Progenitor cell of endocrine pancreas (in vitro differentiated cells): ENCODE measurements at regions not wholly inside any gene's neighbourhood (a gene's known extent, or its start where the extent isn't known, plus 50 kb on each side); places are given as distances from the start of the nearest gene placed in this dataset.

ENCODE experiments used
- DNase-seq: peaks from one replicate; pipeline ENCODE4 v3.0.0; 2021; ENCODE audit warnings: low spot score; ENCODE audit not compliant: unreplicated experiment
- H3K27ac Mint-ChIP-seq: 2 replicates; pipeline ENCODE4 v1.8.0; 2021; ENCODE audit warnings: mild to moderate bottlenecking, moderate library complexity, mixed read lengths
- H3K27me3 Mint-ChIP-seq: 2 replicates; pipeline ENCODE4 v1.8.0; 2021; ENCODE audit warnings: mixed read lengths
- H3K36me3 Mint-ChIP-seq: 2 replicates; pipeline ENCODE4 v1.8.0; 2022; ENCODE audit warnings: mixed read lengths; ENCODE audit not compliant: insufficient read depth
- H3K4me1 Mint-ChIP-seq: 2 replicates; pipeline ENCODE4 v1.8.0; 2021; ENCODE audit warnings: low read depth, mixed read lengths
- H3K4me3 Mint-ChIP-seq: 2 replicates; pipeline ENCODE4 v1.8.0; 2021; ENCODE audit warnings: low read depth, mild to moderate bottlenecking, moderate library complexity, mixed read lengths
- H3K9me3 Mint-ChIP-seq: 2 replicates; pipeline ENCODE4 v1.8.0; 2021; ENCODE audit warnings: low read depth, mixed read lengths
- TF ChIP-seq, protein P1 (sequence below): fragments of 200-600 bp; sonication (generic); IDR thresholded peaks from one replicate; pipeline ENCODE4 v1.5.0; 2021; ENCODE audit warnings: antibody characterized with exemption, mild to moderate bottlenecking; ENCODE audit not compliant: unreplicated experiment

DNA sequence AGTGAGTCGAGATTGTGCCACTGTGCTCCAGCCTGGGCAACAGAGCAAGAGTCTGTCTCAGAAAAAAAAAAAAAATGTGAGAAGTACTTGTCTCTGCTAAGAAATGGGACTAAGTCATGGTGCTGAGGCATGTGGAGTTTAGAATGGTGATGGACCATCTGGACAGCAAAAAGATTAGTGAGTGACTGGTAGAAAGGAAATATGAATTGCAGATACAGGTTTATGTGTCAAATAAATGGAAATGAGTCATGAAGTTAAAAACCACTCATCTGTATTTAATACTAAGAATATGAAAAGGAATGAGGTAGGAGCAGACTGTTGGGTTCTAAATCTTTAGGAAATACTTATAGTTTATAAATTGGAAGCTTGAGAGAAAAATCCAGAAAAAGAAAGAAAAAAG is 625.7 kb upstream of the ANKRD30A start:
- Mint-ChIP-seq H3K27me3 (no peaks in the 10 kb centered on the region), H3K27ac (no peak overlapping the region), H3K4me1 (no peaks in the 10 kb centered on the region), H3K4me3 (no peak overlapping the region), H3K36me3 (no peaks in the 10 kb centered on the region), H3K9me3 (peaks cover 3% of the 10 kb centered on the region)
- DNase-seq: no peak
- TF ChIP-seq, protein P1, sequence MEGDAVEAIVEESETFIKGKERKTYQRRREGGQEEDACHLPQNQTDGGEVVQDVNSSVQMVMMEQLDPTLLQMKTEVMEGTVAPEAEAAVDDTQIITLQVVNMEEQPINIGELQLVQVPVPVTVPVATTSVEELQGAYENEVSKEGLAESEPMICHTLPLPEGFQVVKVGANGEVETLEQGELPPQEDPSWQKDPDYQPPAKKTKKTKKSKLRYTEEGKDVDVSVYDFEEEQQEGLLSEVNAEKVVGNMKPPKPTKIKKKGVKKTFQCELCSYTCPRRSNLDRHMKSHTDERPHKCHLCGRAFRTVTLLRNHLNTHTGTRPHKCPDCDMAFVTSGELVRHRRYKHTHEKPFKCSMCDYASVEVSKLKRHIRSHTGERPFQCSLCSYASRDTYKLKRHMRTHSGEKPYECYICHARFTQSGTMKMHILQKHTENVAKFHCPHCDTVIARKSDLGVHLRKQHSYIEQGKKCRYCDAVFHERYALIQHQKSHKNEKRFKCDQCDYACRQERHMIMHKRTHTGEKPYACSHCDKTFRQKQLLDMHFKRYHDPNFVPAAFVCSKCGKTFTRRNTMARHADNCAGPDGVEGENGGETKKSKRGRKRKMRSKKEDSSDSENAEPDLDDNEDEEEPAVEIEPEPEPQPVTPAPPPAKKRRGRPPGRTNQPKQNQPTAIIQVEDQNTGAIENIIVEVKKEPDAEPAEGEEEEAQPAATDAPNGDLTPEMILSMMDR: no peak

DNA sequence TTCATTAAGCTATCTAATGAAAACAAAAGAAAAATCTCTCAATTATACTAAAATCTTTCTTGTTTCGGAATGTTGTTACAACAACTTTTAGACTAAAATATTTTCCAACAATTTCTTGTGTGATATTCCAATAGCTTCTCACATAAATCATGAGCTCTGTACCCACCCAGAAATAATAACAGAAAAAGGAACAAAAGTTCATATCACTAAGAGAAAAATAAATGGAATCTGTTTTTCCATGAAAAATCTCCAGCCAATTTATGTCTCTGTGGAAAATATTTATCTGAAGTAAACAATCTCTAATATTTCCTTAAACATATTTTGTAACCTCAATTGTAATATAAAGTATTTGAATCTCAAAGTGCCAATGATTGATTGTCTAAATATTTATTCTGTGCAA is 628.6 kb upstream of the ANKRD30A start:
- TF ChIP-seq, protein P1: no peak
- Mint-ChIP-seq H3K4me1 (no peaks in the 10 kb centered on the region), H3K36me3 (no peaks in the 10 kb centered on the region), H3K27ac (no peak overlapping the region), H3K4me3 (no peak overlapping the region), H3K9me3 (no peaks in the 10 kb centered on the region), H3K27me3 (no peaks in the 10 kb centered on the region)
- DNase-seq: no peak

DNA sequence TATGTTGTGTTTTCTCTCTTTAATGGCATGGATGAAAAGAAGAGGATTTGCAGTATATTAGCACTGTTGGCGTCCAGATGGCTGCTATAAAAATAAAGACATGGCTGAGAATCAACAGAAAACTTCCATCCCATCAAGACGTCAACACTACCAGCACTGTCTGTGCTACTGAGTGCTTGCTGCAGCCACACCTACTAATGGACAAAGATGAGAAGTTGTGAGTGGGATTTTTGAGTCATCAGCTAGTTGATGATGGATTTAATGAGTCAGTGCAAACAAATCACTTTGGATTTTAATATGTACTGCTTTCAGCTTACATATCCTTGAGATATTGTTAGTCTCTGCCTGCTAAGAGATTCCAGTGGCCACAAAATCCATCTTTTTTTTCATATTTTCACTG is 631.0 kb upstream of the ANKRD30A start:
- TF ChIP-seq, protein P1: no peak
- H3K27me3 Mint-ChIP-seq: no peaks in the 10 kb centered on the region
- no peaks in the 10 kb centered on the region for H3K36me3 Mint-ChIP-seq
- no peak overlapping the region for H3K27ac Mint-ChIP-seq
- peaks cover 4% of the 10 kb centered on the region for H3K4me1 Mint-ChIP-seq
- H3K4me3 Mint-ChIP-seq: no peak overlapping the region
- no peaks in the 10 kb centered on the region for H3K9me3 Mint-ChIP-seq
- no peak for DNase-seq

DNA sequence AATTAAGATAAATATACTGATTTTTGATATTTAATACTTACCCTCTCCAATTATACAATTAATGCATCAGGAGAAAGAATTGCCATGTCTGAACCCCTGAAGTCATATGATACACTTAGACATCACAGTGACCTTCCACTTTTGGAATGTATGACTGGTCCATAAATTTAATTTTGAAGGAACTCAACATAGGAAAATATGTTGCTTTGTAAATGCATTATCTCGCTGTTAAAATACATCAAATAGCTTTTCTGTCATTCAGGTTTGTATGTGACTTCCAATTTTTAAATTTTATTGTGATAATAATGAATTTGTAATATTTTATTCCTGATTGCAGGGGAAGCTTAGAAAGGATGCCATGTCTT is 631.9 kb upstream of the ANKRD30A start:
- DNase-seq: no peak
- Mint-ChIP-seq H3K27ac (no peak overlapping the region), H3K4me1 (peaks cover 4% of the 10 kb centered on the region), H3K36me3 (no peaks in the 10 kb centered on the region), H3K27me3 (no peaks in the 10 kb centered on the region), H3K9me3 (no peaks in the 10 kb centered on the region), H3K4me3 (no peak overlapping the region)
- TF ChIP-seq, protein P1: no peak

GRCh38 chr10:36492590-36493515 is 632.5 kb upstream of the ANKRD30A start:
- H3K36me3 Mint-ChIP-seq: no peaks in the 10 kb centered on the region
- no peak overlapping the region for H3K4me3 Mint-ChIP-seq

More at GRCh38 chr10:36492590-36493515, 632.5 kb upstream of the ANKRD30A start:
- TF ChIP-seq, protein P1: no peak
- DNase-seq: no peak
- Mint-ChIP-seq H3K9me3 (no peaks in the 10 kb centered on the region), H3K27me3 (no peaks in the 10 kb centered on the region), H3K4me1 (peaks cover 4% of the 10 kb centered on the region), H3K27ac (no peak overlapping the region)
